Choroid plexus epithelial cell (primary cell): ENCODE measurements at regions not wholly inside any gene's neighbourhood (a gene's known extent, or its start where the extent isn't known, plus 50 kb on each side); places are given as distances from the start of the nearest gene placed in this dataset.

ENCODE experiments used
- DNase-seq: peaks from one replicate; pipeline ENCODE4 v3.0.0-alpha.2; 2010; ENCODE audit warnings: low read depth
- H3K4me3 ChIP-seq: 2 replicates; pipeline ENCODE4 v1.5.1; 2011; ENCODE audit warnings: low read depth, mild to moderate bottlenecking, control low read depth, low read length, moderate library complexity
- CTCF ChIP-seq: conservative IDR thresholded peaks from 2 replicates; pipeline ENCODE4 v1.5.1; 2011; ENCODE audit warnings: low read depth, mild to moderate bottlenecking, control low read depth, inconsistent platforms, low read length, moderate library complexity

GRCh38 chr10:131584287-131584686 is 272.8 kb upstream of the TCERG1L start:
- no peak for TF ChIP-seq CTCF
- DNase-seq = no peak
- H3K4me3 ChIP-seq = no peak overlapping the region

GRCh38 chr10:131585761-131586160 is 274.2 kb upstream of the TCERG1L start:
- no peak overlapping the region for H3K4me3 ChIP-seq
- no peak for DNase-seq
- TF ChIP-seq CTCF = no peak

GRCh38 chr10:131586958-131587357 is 275.4 kb upstream of the TCERG1L start:
- no peak for DNase-seq
- H3K4me3 ChIP-seq = no peak overlapping the region
- TF ChIP-seq CTCF = no peak

- no peak for TF ChIP-seq CTCF
- no peak overlapping the region for H3K4me3 ChIP-seq
- DNase-seq = no peak
Measured at GRCh38 chr10:131587976-131588680, 276.6 kb upstream of the TCERG1L start.

- TF ChIP-seq CTCF = no peak
- DNase-seq = no peak
- no peak overlapping the region for H3K4me3 ChIP-seq
Measured at GRCh38 chr10:131588704-131589220, 277.2 kb upstream of the TCERG1L start.

GRCh38 chr10:131590567-131590966 is 279.0 kb upstream of the TCERG1L start:
- no peak for TF ChIP-seq CTCF
- no peak for DNase-seq
- H3K4me3 ChIP-seq = no peak overlapping the region

- H3K4me3 ChIP-seq = no peak overlapping the region
- TF ChIP-seq CTCF = no peak
- DNase-seq = no peak
Measured at GRCh38 chr10:131591936-131592335, 280.4 kb upstream of the TCERG1L start.
